C4-2B (cell line): ENCODE measurements at regions not wholly inside any gene's neighbourhood (a gene's known extent, or its start where the extent isn't known, plus 50 kb on each side); places are given as distances from the start of the nearest gene placed in this dataset.

ENCODE experiments used
- H3K27ac ChIP-seq: fragments of 450-650 bp; 2 replicates; pipeline ENCODE4 v1.5.1; 2017
- ZFX ChIP-seq: fragments of 450-650 bp; IDR thresholded peaks from 2 replicates; pipeline ENCODE4 v1.6.1; 2017
- TF ChIP-seq, protein P1 (sequence below): fragments of 450-650 bp; conservative IDR thresholded peaks from 2 replicates; pipeline ENCODE4 v1.5.1; 2017; ENCODE audit warnings: mild to moderate bottlenecking

DNA sequence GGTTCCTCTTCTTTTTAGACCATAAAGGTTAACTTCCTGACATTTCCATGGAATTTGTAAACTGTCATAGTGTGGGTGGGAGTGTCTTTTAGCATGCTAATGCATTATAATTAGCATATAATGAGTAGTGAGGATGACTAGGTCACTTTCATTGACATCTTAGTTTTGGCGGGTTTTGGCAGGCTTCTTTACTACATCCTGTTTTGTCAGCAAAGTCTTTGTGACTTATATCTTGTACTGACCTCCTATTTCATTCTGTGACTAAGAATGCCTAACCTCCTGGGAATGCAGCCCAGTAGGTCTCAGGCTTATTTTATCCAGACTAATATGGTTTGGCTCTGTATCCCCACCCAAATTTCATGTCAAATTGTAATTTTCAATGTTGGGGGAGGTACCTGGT is 149.6 kb upstream of the SYNCRIP start:
- TF ChIP-seq, protein P1, sequence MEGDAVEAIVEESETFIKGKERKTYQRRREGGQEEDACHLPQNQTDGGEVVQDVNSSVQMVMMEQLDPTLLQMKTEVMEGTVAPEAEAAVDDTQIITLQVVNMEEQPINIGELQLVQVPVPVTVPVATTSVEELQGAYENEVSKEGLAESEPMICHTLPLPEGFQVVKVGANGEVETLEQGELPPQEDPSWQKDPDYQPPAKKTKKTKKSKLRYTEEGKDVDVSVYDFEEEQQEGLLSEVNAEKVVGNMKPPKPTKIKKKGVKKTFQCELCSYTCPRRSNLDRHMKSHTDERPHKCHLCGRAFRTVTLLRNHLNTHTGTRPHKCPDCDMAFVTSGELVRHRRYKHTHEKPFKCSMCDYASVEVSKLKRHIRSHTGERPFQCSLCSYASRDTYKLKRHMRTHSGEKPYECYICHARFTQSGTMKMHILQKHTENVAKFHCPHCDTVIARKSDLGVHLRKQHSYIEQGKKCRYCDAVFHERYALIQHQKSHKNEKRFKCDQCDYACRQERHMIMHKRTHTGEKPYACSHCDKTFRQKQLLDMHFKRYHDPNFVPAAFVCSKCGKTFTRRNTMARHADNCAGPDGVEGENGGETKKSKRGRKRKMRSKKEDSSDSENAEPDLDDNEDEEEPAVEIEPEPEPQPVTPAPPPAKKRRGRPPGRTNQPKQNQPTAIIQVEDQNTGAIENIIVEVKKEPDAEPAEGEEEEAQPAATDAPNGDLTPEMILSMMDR, result no peak
- TF ChIP-seq ZFX, result no peak
- no peak overlapping the region for H3K27ac ChIP-seq

DNA sequence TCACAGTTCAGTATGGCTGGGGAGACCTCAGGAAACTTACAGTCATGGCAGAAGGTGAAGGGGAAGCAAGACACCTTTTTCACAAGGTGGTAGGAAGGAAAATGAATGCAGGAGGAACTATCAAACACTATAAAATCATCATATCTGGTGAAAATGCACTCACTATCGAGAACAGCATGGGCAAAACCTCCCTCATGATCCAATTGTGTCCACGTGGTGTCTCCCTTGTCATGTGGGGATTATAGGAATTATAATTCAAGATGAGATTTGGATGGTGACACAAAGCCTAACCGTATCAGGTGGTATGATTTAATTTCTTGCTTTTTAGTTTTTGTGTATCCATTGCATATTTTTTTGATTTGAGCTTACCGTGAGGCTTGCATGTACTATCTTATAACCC is 133.2 kb upstream of the SYNCRIP start:
- TF ChIP-seq, protein P1, result peak; percentile 65
- TF ChIP-seq ZFX, result no peak
- no peak overlapping the region for H3K27ac ChIP-seq

DNA sequence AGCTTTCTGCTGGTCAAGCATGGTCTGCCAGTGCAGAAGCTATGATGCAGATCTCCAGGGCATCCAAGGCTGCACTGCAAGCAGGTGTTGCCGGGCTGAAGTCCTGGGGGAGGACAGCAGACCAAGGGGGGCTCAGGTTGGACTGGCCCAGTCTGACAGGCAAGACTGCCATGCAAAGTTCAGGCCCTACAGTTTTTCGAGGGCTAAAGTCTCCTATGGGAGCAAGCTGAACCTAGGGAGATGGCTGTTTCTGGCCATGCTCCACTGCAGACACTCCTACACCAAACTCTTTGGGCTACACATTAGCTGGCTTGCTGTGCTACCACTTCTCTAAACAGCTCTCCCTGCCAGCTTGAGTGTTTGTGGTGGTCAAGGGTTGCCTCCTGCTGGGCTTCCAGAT is 130.0 kb upstream of the SYNCRIP start:
- TF ChIP-seq ZFX, result no peak
- TF ChIP-seq, protein P1, result no peak
- H3K27ac ChIP-seq, result no peak overlapping the region

DNA sequence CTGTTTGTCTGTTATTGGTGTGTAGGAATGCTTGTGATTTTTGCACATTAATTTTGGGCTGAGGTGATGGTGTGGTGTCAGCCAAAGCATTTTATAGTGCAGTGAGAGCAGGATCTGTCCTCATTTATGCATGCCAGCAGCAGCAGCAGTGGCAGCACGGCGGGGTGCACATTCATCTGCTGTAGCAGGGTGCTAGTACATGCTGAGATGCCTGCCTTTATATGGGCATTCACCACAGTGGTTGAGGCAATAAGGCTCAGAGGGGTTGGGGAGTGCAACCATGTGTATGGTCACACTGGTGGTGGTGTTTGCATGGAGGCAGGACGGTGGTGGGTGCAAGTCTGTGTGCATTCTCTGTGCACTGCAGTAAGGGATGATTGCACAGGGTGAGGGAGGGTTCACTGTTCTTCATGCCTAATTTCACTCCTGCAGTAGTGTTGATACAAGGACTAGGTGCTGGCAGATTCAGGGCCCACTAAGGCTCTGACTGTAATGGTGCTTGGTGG is 129.3 kb upstream of the SYNCRIP start:
- no peak overlapping the region for H3K27ac ChIP-seq
- TF ChIP-seq ZFX, result no peak
- TF ChIP-seq, protein P1, result no peak

DNA sequence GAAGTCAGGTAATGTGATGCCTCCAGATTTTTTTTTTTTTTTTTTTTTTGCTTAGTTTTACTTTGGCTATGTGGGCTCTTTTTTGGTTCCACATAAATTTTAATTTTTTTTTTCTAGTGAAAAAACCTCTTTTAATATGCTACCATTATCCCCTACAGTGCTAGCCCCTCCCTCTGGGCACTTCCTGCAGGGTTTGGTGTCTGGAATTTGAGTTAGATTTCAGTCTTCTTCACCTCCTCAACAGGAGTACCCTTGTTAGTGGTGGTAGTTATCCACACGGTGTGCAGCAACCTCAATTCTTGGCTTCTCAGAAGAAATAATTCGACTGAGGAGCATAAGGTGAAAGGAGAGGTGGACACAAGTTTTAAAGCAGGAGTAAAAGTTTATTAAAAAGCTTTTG is 128.8 kb upstream of the SYNCRIP start:
- no peak overlapping the region for H3K27ac ChIP-seq
- TF ChIP-seq ZFX, result no peak
- TF ChIP-seq, protein P1, result no peak

DNA sequence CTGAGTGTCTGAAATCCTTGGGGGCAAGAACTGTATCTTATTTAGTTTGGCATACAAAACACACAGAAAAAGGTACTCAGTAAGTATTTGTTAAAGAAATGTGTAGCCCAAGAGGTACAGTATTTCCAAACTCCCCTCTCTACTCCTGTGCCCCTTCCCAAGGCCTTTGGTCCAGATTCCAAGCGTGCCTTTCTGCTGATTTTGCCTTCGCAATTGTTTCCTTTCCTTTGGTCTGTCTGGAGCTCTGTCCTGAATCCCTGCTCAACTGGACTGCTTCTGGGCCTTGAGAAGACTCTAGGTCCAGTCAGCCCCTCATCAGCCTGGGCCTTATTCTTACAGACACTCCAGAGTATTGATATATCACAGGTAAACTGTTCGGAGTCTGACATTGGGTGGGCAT is 122.2 kb upstream of the SYNCRIP start:
- TF ChIP-seq ZFX, result no peak
- TF ChIP-seq, protein P1, result no peak
- H3K27ac ChIP-seq, result no peak overlapping the region

DNA sequence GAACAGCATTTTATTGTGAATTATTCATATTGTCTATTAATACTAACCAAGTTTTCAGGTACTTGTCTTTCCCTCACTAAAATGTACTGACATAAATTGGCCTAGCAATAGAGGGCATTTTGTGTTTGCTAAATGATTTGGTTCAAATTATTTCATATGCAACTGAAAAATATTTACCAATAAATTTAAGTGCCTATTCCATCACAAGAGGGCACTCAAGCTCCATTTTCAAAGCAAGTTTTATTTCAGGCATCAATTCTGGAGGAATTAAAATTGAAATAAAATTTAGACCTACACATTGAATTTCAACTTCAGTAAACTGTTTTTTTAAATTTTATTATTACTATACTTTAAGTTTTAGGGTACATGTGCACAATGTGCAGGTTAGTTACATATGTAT is 114.3 kb upstream of the SYNCRIP start:
- no peak overlapping the region for H3K27ac ChIP-seq
- TF ChIP-seq, protein P1, result peak; percentile 74
- TF ChIP-seq ZFX, result no peak
